ENCODE measurements at regions not wholly inside any gene's neighbourhood (a gene's known extent, or its start where the extent isn't known, plus 50 kb on each side); places are given as distances from the start of the nearest gene placed in this dataset.

GRCh38 chr6:113731541-113731940, 125.6 kb upstream of the MARCKS start:
- in situ Hi-C loops (cut with HindIII; ENCODE audit: low pct_unique_long_range_greater_than_20kb, low sequenced_read_pairs) (no loop called here), intact Hi-C loops (cut with micrococcal nuclease; ENCODE audit: unreplicated experiment) (no loop called here)
- Histone ChIP-seq H3K27ac (ENCODE audit: low read length) (no peak overlapping the region), H3K4me1 (ENCODE audit: control insufficient read depth, insufficient read depth, low read length) (no peaks in the 10 kb centered on the region), H3K36me3 (ENCODE audit: control insufficient read depth, insufficient read depth, low read length) (no peaks in the 10 kb centered on the region), H3K4me3 (ENCODE audit: low read depth in 2 of 2, low read length in 2 of 2) (no peak overlapping the region), H3K9me3 (ENCODE audit: control insufficient read depth, insufficient read depth, low read depth, low read length) (no peaks in the 10 kb centered on the region), H3K27me3 (ENCODE audit: control insufficient read depth, insufficient read depth, low read length) (no peaks in the 10 kb centered on the region)
- TF ChIP-seq REST (IDR thresholded peaks at IDR 0.05; ENCODE audit: insufficient read depth in 1 of 2, low read depth in 2 of 2, low read length in 1 of 2): no peak
- no peak for TF ChIP-seq SIN3A (IDR thresholded peaks at IDR 0.05; ENCODE audit: borderline replicate concordance, insufficient read depth, low read depth, low read length)
- TF ChIP-seq, protein P1, sequence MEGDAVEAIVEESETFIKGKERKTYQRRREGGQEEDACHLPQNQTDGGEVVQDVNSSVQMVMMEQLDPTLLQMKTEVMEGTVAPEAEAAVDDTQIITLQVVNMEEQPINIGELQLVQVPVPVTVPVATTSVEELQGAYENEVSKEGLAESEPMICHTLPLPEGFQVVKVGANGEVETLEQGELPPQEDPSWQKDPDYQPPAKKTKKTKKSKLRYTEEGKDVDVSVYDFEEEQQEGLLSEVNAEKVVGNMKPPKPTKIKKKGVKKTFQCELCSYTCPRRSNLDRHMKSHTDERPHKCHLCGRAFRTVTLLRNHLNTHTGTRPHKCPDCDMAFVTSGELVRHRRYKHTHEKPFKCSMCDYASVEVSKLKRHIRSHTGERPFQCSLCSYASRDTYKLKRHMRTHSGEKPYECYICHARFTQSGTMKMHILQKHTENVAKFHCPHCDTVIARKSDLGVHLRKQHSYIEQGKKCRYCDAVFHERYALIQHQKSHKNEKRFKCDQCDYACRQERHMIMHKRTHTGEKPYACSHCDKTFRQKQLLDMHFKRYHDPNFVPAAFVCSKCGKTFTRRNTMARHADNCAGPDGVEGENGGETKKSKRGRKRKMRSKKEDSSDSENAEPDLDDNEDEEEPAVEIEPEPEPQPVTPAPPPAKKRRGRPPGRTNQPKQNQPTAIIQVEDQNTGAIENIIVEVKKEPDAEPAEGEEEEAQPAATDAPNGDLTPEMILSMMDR (IDR thresholded peaks at IDR 0.05): no peak
- DNase-seq (ENCODE audit: low read depth, low spot score) (no peak), ATAC-seq (no peak)
- CTCF ChIA-PET: interaction anchor here (0.6 kb wide), 1 partner anchor 606 kb away, joined by 3 read pairs; no protein-coding TSS in a partner anchor
- POLR2A ChIA-PET: interaction anchor here (0.6 kb wide), 1 partner anchor 975 kb away, joined by 5 read pairs; no protein-coding TSS in a partner anchor
- BruUV-seq (replicated peaks): no TSS peak

DNA sequence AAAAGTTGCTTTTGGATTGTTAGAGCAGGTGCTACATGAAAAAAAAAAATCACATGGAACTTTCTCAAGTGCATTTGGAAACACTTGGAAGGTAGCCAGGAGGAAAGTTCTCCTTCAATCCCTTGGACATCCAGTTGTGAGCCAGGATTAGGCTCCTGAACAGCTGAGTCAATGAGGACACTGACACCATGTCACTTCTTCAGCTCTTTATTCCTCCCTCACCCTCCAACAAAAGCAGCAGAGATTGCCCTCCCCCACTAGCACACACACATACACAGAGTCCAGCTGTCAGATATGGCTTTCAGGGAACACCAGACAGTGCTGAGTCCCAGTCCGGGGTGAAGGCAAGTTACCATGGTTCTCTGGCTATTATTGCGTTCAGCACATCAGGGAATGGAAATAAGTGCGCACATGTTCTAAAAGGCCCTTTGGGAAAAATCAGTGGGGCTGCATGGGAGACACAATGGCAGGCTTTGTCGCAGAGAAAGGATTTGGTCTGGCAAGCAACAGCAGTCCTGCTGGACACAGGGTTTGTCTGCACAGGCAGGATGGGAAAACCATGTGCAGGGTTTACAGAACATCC, 124.7 kb upstream of the MARCKS start:
- POLR2A ChIA-PET: no interaction called here
- TF ChIP-seq REST (IDR thresholded peaks at IDR 0.05; ENCODE audit: insufficient read depth in 1 of 2, low read depth in 2 of 2, low read length in 1 of 2): no peak
- no peak for TF ChIP-seq SIN3A (IDR thresholded peaks at IDR 0.05; ENCODE audit: borderline replicate concordance, insufficient read depth, low read depth, low read length)
- TF ChIP-seq TCF7L2 (IDR thresholded peaks at IDR 0.05; ENCODE audit: low read depth, low read length): no peak
- TF ChIP-seq, protein P1 (IDR thresholded peaks at IDR 0.05): no peak
- TF ChIP-seq POLR2AphosphoS5 (IDR thresholded peaks at IDR 0.05; ENCODE audit: low read depth, low read length): no peak
- in situ Hi-C loops (cut with HindIII; ENCODE audit: low pct_unique_long_range_greater_than_20kb, low sequenced_read_pairs): no loop called here
- Histone ChIP-seq H3K4me3 (ENCODE audit: low read depth in 2 of 2, low read length in 2 of 2) (no peak overlapping the region), H3K27ac (ENCODE audit: low read length) (no peak overlapping the region), H3K4me1 (ENCODE audit: control insufficient read depth, insufficient read depth, low read length) (no peaks in the 10 kb centered on the region), H3K27me3 (ENCODE audit: control insufficient read depth, insufficient read depth, low read length) (no peaks in the 10 kb centered on the region), H3K9me3 (ENCODE audit: control insufficient read depth, insufficient read depth, low read depth, low read length) (no peaks in the 10 kb centered on the region), H3K36me3 (ENCODE audit: control insufficient read depth, insufficient read depth, low read length) (no peaks in the 10 kb centered on the region)
- ATAC-seq (no peak), DNase-seq (ENCODE audit: low read depth, low spot score) (no peak)
- BruUV-seq (replicated peaks): no TSS peak
- CTCF ChIA-PET: no interaction called here
- intact Hi-C loops (cut with micrococcal nuclease; ENCODE audit: unreplicated experiment): no loop called here
